ENCODE measurements at regions not wholly inside any gene's neighbourhood (a gene's known extent, or its start where the extent isn't known, plus 50 kb on each side); places are given as distances from the start of the nearest gene placed in this dataset.

- Histone ChIP-seq H3K36me3 (no peaks in the 10 kb centered on the region), H3K4me3 (no peak overlapping the region), H3K27me3 (no peaks in the 10 kb centered on the region), H3K4me1 (peaks cover 0 to 12% (median 0%) of the 10 kb centered on the region in 9 donors), H3K9me3 (no peaks in the 10 kb centered on the region), H3K27ac (no peak overlapping the region)
- no peak for DNase-seq
- intact Hi-C loops (cut with DNase I): no loop called here
- ATAC-seq: no peak
- 89 to 91% methylated on average over 3 of the region's 3 CpGs for WGBS, 2 donors
- no peak for TF ChIP-seq CTCF (IDR thresholded peaks at IDR 0.05)
Measured at GRCh38 chr11:15744693-15745092, 611.7 kb downstream of the SOX6 start.

- Histone ChIP-seq H3K9me3 (no peaks in the 10 kb centered on the region), H3K27ac (no peak overlapping the region), H3K27me3 (no peaks in the 10 kb centered on the region), H3K4me1 (peaks cover 0 to 12% (median 0%) of the 10 kb centered on the region in 9 donors), H3K36me3 (no peaks in the 10 kb centered on the region), H3K4me3 (no peak overlapping the region)
- ATAC-seq (no peak), DNase-seq (no peak)
- no peak for TF ChIP-seq CTCF (IDR thresholded peaks at IDR 0.05)
- WGBS, 2 donors: 92% methylated on average over 2 of the region's 2 CpGs
- intact Hi-C loops (cut with DNase I): no loop called here
Measured at GRCh38 chr11:15745266-15745665, 611.1 kb downstream of the SOX6 start.

- H3K9me3 ChIP-seq: peaks cover 0 to under 1% (median 0%) of the 10 kb centered on the region in 11 donors
- no peaks in the 10 kb centered on the region for H3K27me3 ChIP-seq
- 81 to 90% methylated on average over 2 of the region's 2 CpGs for WGBS, 2 donors
- no peak overlapping the region for H3K4me3 ChIP-seq
- DNase-seq (no peak), ATAC-seq (no peak)
- intact Hi-C loops (cut with DNase I): no loop called here
- H3K4me1 ChIP-seq: peaks cover 0 to 8% (median 0%) of the 10 kb centered on the region in 9 donors
- no peak for TF ChIP-seq CTCF (IDR thresholded peaks at IDR 0.05)
- no peaks in the 10 kb centered on the region for H3K36me3 ChIP-seq
- H3K27ac ChIP-seq: no peak overlapping the region
Measured at GRCh38 chr11:15747671-15748070, 608.7 kb downstream of the SOX6 start.

GRCh38 chr11:15748132-15748531 lies 608.2 kb downstream of the SOX6 start:
- no peak for TF ChIP-seq CTCF (IDR thresholded peaks at IDR 0.05)
- H3K4me1 ChIP-seq: peaks cover 0 to 3% (median 0%) of the 10 kb centered on the region in 9 donors
- H3K4me3 ChIP-seq: no peak overlapping the region
- intact Hi-C loops (cut with DNase I): no loop called here
- ATAC-seq (no peak), DNase-seq (no peak)
- H3K9me3 ChIP-seq: peaks cover 0 to 5% (median 0%) of the 10 kb centered on the region in 11 donors
- no peaks in the 10 kb centered on the region for H3K36me3 ChIP-seq
- H3K27ac ChIP-seq: no peak overlapping the region
- no peaks in the 10 kb centered on the region for H3K27me3 ChIP-seq

Measured in heart right ventricle (tissue), 16 donors.